SH-SY5Y (cell line): ENCODE measurements at regions not wholly inside any gene's neighbourhood (a gene's known extent, or its start where the extent isn't known, plus 50 kb on each side); places are given as distances from the start of the nearest gene placed in this dataset.
A peak's percentile ranks its signal among the peaks of the same experiment; 100 is the strongest.

Experiments used
- GATA2 ChIP-seq: IDR thresholded peaks from 2 replicates; pipeline ENCODE4 v1.6.1; 2011; ENCODE audit warnings: mild to moderate bottlenecking, low read depth, low read length
- GATA3 ChIP-seq: IDR thresholded peaks from 2 replicates; pipeline ENCODE4 v1.6.1; 2011; ENCODE audit warnings: low read depth, mild to moderate bottlenecking, low read length, moderate library complexity

DNA sequence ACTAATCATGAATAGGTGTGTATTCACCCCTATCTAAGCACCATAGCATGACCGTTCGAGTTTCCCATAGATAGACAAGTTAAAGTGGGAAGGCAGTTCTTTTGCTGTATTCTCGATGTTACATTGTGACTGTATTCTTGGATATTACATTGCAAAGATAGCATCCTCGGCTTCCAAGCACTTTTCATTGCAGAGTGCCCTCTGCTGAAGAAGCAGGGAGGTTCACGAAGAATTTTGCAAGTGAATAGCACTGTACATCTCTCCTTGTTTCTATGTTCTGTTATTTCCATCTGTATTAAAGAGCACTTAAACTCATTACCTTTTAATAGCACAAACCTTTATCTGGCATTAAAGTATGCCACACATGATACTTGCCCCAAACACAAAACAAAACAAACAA lies 426.7 kb upstream of the ARX start:
- no peak for TF ChIP-seq GATA3
- TF ChIP-seq GATA2 = no peak

DNA sequence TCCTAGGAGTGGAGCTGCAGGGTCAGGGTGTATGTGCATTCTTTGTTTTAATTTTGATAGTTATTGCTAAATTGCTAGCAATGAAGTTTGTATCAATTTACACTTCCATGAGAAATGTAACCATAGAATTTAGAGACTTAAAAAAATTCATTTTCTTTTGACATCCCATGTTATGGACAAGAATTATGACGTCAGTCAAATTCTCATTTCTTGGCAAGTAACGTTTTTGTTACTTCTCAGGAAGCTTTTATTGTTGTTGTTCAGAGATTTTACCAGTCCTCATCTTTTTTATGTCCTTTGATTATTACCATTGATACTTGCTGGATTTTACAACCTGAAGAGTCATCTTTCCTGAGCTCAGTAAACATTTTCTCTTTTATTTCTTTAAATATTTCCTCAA lies 417.5 kb upstream of the ARX start:
- TF ChIP-seq GATA3 (no peak), GATA2 (no peak)

DNA sequence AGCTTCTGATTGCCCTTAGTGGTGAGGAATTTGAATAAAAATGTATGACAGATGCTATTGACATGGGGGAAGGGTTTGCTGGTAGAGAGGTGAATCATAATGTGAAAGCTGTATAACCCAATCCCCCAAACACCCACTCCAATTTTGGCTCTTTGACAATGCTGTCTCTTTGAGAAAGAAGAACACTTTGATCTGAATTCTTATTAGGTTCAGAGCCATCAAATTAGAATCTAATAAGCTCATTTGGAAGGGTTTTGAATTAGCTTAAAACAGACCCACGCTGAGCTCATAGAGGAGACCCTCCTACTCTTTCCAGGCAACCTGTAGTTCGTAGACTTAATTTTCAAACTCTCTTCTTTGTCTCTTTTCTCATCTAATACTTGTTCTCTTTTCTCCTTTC lies 416.6 kb upstream of the ARX start:
- TF ChIP-seq GATA3 (no peak), GATA2 (no peak)

DNA sequence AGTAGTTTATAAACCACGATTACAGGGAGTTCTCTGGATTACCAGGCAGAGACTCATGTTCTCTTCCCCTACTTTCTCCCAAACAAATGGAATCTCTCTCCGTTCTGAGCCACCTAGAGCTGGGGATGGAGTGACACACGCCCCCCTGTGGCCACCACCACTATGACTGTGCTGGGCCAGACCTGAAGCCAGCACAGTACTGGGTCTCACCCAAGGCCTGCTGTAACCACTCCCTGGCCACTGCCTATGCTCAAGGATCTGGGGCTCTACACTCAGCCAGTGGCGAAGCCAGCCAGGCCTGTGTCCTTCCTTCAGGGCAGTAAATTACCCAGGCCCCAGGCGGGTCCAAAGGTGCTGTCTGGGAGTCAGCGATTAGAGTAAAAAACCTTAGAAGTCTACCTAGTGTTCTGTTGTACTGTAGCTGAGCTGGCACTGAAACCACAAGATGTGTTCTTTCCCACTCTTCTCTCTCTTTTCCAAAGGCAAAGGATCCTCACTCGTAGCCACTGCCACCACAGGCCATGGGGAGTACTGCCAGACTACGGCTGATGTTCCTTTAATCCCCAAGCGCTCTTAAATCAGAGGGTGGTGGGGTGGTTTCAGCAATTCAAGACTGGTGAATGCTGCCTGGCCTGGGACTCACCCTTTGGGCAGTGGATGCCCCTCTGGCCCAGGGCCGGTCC lies 412.2 kb upstream of the ARX start:
- no peak for TF ChIP-seq GATA3
- no peak for TF ChIP-seq GATA2

DNA sequence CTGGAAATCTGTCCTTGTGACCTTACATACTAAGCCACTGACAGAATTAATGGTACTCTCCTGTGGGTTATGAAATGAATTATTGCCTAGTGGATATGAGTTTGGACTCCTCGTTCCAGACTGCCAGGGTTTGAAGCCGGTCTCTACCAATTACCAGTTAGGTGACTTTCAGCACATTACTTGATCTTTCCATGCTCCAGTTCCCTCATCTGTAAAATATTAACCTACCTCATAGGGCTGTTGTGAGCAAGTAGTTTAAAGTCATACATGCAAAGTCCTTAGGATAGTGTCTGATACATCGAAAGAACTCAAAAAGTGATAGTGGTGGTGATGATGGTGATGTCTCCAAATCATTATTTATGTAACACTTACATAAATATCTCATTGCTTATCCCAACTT lies 373.5 kb upstream of the ARX start:
- TF ChIP-seq GATA3 = no peak
- TF ChIP-seq GATA2 = no peak

DNA sequence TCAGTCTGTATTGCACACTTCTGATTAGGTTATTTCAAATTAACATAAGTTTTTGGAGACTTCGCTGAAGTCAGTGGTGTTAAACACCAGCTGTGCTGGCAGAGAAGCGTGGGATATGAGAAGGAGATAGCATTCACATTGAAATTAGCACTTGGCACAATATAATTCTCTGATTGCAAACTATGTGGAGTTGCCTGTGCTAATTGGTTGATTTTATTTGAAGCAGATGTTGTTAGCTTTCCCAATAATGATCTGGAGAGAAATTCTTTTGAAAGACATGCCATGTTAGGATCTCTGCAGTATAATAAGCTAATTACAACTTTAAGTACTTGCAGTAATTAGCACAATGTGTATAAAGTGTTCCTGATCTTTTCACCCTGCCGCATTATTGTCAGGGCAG lies 367.4 kb upstream of the ARX start:
- no peak for TF ChIP-seq GATA2
- TF ChIP-seq GATA3 = no peak

DNA sequence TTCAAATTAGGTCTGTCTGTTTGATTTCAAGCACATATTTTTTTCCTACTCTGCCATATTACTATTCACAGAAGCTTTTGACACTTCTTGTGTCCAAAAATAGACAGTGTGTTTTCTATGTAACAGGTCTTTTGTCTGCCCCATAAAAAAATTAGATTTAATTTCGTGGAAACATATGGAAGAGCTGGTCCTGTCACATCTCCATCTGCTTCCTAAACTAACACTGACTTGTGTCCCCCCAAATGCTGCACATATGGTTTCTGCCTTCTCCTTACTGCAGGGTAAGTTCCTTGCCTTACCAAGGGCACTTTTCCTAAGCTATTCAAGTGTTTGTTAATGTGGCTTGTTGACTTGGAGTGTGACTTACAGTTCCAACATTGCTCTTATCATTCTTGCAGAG lies 340.7 kb upstream of the ARX start:
- no peak for TF ChIP-seq GATA2
- no peak for TF ChIP-seq GATA3

DNA sequence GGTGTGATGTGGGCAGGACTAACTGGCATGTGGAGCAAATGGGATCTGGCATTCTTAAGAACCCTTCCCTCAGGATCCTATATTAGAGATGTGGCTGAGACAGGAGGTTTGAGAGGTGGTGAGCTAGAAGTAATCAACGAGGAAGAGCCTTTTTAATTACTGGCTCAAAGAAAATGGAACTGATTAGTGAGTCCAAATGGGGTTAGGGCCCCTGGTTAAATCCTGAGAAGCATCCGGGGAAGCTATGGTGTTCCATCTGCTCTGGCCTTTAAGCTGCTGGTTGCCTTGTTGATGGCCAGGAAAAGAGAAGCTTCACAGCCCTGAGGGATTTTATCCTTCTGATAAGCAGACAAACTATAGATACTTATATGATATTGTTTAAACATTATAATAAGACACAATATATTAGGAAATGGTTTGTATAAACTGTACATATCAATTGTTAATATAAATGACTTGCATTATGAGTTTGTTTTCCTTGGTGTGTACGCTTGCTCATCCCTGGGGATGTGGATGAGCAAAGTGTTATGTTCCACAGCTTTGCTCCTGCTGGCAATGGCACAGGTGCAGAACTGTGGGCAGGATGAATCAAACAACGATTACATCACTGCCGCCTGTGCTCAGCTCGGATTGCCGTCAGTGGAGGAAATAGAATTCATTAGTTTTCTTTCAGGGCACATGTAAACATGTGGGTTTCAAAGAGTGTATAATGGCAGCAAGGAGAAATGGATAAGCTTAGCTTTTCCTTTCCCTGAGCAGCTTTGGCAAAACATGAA lies 328.6 kb upstream of the ARX start:
- no peak for TF ChIP-seq GATA3
- no peak for TF ChIP-seq GATA2

DNA sequence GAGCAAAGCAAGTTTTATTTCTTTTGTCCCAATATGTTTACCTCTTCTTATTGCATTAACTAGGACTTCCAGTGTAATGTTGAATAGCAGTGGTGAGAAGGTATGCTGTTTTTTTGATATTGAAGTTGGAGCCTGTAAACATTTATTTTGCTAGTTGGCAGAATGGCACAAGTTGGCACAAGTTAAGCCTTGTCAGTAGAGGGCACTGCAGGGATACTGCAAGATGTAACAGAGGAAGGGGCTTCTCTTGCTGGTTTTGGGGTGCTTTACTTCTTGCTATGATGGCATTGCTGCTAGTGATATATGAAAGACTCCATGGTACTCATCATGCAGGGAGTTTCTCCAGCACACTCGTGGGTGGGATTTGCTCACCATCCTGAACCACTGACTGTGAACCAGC lies 327.3 kb upstream of the ARX start:
- TF ChIP-seq GATA3 (no peak), GATA2 (no peak)

DNA sequence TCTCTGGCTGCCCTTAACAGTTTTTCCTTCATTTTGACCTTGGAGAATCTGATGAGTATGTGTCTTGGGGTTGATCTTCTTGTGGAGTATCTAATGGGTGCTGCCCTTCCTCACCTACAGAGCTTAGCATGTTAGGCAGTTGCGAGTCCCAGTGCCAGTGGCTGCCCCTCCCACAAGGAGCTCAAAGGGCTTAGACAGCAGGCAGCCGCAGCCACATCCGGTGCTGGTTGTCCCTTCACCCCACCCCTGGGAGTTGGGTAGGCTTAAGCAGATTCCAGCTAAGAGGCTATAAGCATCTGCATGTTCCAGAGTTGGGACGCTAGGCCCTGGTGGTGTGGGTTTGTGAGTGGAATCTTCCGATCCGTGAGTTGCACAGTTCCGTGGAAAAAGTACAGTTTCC lies 322.1 kb upstream of the ARX start:
- TF ChIP-seq GATA2 (no peak), GATA3 (no peak)

DNA sequence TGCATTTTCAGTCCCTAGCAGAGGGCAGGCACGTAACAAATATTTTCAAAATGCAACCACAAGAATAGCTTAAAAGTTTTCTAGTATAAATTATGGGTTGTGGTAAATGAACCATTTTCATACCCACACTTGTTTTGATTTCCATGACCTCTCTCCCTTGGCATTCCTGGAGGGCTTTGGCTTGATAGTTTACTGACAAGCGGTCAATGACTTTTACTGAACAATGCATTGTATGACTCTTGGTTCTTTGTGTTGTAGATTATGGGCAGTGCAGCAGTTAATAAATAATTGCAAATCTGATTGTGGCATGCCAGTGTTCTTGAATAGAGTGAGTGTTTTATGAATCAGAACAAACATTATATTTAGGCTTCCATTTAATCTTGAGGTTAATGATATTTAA lies 285.2 kb upstream of the ARX start:
- TF ChIP-seq GATA2 = no peak

DNA sequence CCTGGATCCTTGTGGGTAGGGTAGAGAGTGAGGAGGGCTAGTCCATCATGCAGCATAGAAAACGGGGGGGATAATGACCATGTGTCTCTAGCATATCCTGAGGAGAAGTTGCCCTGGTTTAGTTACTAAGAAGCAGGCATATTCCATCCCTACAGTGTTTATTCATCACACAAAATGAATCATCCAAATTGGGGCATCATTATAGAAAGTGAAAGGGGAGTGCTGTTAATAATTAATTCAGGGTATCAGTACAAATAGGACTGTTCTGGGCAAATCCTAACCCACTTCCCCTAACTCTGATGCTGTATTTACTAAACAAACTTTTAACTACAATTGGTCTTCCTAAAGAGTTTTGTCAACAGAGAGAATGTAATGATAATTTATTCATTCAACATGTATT lies 281.1 kb upstream of the ARX start:
- no peak for TF ChIP-seq GATA2
- TF ChIP-seq GATA3 = no peak

DNA sequence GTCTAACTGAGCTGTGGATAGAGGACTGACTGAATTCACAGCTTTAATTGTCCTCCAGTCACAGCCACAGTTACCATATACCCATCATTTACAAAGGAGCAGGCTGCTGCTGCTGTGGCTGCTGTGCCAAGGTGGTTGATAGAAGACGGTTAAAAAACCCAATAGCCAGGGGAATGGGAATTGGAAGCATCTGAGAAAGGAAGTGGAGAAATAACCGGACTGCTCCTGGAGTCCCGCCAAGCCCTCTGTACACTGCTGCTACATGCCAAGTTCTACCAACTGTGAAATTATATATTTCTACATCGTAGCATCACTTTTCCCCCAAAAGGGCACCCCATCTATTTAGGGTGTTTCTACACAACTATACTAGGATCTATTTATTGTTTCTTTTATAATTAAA lies 279.7 kb upstream of the ARX start:
- TF ChIP-seq GATA2 = no peak
- TF ChIP-seq GATA3 = no peak

DNA sequence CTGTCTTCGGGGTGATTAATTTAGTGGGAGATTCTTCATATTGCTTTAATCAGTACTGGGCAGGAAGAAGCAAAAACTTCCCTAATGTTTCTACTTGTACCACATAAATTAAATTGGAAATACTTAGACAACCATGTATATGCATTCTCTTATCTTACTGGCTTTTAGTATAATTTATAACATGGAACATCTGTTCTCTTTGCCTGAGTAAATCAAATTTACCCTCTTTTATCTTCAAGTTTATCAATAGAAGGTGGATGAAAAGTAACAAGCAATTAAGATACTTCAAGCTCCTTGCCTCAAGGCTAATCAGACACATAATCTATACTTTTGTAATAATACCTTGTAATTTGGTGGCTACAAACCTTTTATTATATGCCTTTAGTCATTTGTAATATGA lies 274.4 kb upstream of the ARX start:
- TF ChIP-seq GATA2 (0 out of 2 replicates have a peak, but pooled peaks have one; percentile 15), GATA3 (peak; percentile 85)

DNA sequence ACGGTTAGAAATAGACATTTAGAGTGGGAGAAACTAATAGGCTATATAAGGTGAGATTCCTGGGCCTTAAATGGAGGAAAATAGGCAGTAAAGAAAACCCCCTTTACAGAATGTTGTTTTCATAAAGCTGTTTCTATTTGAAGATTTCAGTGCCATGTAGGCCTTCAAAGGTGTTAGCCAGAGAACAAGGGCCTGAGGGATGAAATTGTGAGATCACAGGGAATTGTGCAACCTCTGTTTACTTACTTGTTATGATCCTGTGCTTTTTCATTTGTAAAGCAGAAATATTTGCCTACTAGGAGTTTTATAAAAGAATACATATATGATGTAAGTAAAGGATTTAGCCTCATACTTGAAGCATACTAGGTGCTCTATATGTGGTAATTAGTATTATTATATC lies 272.9 kb upstream of the ARX start:
- TF ChIP-seq GATA2 (no peak), GATA3 (no peak)

DNA sequence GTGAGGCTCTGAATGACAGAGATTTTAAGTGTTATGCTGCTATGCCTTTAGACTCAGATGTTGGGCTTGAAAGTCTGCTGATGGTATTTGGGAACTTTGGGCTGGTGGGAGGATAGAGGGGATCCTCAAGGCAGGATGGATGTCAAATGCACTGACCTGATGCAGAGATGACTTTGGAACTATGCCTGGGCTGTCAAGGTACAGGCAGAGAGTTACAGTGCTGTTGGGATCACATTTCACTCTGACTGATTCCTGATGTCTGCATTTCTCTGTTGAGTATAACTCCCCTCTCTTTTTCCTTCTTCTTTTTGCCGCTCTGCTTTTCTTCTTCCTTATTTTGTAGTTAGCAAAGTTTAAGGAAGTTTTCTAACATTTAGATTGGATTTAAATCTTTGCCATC lies 271.8 kb upstream of the ARX start:
- TF ChIP-seq GATA3 (no peak), GATA2 (no peak)
